HG03442 (cell line): ENCODE measurements at regions not wholly inside any gene's neighbourhood (a gene's known extent, or its start where the extent isn't known, plus 50 kb on each side); places are given as distances from the start of the nearest gene placed in this dataset.
"Not testable (repeated sequence)": the region's sequence is repeated elsewhere in the genome, so short reads cannot be mapped to it uniquely, and the experiment has no call there.

ENCODE experiments used
- ATAC-seq: cut with Tn5 transposase; IDR thresholded peaks from one replicate; pipeline ENCODE4 v1.9.1; 2021; ENCODE audit warnings: mild to moderate bottlenecking, moderate library complexity; ENCODE audit not compliant: unreplicated experiment

DNA sequence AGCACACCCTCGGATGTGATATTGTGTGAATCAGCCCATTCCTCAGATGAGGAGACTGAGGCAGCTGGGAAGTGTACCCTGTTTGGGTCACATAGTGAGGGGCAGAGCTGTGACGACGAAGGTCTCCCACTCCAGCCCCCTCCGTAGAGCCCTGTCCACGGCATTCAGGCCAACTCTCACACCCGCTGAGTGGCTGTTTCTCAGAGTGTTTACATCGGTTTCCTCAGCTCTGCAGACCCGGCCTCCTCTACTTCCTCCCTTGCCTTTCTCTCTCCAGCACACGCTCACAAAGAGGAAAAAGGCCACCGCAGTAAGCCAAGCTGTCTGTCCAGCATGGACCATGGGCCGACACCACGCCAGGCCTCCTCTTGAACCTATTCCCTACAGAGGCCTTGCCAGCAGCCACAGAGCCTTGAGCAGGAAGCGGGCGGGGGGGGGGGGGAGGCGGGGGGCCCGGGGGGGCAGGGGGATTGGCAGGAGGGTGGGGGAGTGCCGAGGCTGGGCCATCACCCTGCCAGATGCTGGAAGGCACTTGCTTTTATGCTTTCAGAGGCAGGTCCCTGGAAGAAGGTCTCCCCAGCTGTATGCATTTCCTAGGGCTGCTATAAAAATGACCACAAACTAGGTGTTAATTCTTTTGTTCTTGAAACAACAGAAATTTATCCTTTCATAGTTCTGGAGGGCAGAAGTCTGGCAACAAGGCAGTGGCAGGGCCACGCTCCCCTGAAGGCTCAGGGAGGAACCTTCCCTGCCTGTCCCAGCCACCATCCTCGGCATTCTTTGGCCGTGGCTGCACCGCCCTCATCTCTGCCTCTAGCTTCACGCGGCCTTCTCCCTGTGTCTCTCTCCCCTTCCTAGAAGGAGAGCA lies 178.4 kb downstream of the PSMG1 start:
- no peak for ATAC-seq

DNA sequence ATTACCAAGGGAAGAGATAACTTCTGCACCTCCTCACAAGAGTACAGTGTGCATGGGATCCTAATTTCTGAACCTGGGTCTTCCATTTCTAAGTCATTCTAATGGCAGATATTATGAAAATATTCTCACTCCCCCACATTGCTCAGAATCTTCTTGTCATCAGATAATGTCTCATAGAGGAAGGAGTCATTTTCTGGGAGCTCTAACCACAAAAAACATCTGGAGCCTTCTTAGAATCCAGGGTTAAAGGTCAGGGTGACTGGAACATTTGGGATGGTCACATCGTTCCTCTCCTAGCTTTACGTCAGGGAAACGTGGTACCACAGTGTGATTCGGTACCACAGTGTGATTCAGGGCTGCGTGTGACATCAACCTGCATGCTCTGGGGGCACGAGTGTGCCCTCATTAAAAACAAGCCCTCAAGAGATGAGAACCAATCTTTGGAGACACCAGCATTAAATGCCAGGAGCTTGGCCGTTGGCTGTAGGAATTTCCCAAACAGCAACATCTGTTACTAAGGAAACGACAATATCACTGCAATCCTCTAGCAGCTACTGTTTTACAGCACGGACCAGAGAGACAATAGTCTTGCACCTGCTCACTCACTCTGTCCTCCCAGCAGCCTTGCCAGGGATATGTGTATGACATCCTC lies 179.1 kb downstream of the PSMG1 start:
- ATAC-seq: no peak

DNA sequence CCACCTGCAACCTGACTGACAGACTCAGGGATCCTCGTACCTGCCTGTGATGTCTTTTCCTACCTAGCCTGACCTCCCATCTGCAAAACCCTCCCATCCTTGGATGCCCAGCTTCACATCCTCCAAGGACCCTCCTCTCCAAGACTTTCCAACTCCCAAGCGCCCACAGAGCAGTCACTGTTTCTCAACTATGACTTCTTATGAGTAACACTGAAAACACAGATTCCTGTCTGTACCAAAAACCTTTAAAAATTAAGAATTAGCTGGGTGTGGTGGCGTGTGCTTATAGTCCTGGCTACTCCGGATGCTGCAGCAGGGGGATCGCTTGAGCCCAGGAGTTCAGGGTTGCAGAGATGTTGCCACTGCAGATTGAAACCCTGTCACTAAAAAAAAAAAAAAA lies 181.9 kb downstream of the PSMG1 start:
- no peak for ATAC-seq

DNA sequence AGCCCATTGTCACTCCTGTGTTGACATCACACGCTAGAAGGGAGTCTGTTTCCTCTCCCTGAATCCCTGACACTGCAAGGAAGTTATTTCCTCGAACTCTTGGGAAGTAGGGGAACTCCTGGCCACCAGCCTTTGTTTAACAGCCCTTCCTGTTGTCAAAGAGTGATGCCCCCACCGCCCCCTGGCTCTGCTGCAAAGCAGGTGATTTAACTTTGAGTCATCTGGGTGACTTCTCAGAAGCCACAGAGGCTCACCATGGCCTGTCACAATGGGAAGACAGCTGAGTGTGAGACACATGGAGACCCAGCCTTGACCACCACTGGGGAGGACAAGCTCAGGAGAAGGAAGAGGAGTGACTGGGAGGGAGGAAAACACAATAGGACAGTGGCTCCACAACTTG lies 182.8 kb downstream of the PSMG1 start:
- ATAC-seq: no peak

DNA sequence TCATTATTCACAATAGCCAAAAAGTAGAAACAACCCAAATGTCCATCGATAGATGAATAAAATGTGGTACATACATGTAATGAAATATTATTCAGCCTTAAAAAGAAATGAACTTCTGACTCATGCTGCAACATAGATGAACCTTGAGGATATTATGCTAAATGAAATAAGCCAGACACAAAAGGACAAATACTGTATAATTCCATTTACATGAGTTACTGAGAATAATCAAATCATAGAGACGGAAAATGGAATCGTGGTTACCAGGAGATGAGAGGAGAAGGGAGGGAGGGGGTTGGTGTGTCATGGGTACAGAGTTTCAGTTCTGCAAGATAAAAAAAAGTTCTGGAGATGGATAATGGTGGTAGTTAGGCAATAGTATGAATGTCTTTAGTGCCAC lies 184.1 kb downstream of the PSMG1 start:
- no peak for ATAC-seq

DNA sequence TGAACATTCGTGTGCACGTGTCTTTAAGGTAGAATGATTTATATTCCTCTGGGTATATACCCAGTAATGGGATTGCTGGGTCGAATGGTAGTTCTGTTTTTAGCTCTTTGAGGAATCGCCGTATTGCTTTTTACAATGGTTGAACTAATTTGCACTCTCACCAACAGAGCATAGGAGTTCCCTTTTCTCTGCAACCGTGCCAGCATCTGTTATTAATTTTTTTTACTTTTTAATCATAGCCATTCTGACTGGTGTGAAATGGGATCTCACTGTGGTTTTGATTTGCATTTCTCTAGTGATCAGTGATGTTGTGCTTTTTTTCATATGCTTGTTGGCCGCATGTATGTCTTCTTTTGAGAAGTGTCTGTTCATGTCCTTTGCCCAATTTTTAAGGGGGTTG lies 185.0 kb downstream of the PSMG1 start:
- not testable (repeated sequence) for ATAC-seq

DNA sequence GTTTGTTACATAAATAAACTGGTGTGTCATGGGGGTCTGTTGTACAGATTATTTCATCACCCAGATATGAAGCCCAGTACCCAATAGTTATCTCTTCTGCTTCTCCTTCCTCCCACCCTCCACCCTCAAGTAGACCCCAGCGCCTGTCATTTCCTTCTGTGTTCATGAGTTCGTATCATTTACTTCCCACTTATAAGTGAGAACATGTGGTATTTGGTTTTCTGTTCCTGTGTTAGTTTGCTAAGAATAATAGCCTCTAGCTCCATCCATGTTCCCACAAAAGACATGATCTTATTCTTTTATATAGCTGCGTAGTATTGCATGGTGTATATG lies 185.4 kb downstream of the PSMG1 start:
- not testable (repeated sequence) for ATAC-seq

DNA sequence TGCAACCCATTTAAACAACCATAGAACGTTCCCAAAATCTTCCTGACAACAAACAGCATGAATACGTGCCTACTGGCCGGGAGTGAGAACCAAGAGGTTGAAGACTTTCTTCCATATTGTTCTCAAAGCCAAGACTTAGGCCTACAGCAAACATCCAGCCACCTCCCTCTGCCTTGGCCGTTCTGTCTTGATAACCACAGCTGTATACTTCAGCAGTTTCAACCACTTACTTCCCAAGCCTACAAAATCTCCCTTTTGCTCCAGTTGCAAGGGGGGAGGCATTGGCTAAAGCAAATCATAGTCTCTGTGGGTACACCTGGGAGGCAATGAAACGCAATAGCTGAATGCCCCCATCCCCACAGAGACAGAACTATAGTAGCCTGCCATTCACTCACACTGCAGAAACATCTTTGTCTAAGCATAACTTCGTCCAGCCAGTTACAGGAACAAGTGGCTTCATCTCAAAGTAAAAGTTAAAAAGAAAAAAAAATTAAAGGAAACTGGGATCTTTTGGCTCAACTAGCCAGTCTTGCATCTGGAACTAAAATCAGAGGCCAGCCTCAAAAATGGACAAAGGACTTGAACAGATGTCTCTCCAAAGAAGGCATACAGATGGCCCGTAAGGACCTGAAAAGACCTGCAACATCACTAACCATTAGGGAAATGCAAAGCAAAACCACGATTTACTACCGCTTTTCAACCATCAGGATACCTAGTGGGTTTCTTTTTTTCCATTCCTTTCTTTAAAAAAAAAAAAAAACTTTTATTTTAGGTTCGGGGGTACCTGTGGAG lies 186.0 kb downstream of the PSMG1 start:
- ATAC-seq: no peak

DNA sequence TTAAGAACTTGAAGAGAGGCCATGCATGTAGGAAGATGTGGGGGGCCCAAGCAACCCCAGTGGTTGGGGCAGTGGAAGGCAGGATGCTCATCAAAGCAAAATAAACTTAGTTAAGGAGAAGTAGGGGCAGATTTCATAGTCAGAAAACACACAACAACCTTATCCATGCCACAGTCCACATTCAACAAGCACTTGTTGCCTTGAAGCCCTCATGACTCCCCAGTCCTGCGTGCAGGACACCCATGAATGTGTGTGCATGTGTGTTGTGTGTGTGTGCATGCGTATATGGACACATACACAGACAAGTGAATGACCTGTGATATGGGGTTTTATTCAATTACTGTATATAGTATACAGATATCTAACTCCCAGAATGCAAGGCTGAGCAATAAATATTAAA lies 186.9 kb downstream of the PSMG1 start:
- ATAC-seq: no peak

DNA sequence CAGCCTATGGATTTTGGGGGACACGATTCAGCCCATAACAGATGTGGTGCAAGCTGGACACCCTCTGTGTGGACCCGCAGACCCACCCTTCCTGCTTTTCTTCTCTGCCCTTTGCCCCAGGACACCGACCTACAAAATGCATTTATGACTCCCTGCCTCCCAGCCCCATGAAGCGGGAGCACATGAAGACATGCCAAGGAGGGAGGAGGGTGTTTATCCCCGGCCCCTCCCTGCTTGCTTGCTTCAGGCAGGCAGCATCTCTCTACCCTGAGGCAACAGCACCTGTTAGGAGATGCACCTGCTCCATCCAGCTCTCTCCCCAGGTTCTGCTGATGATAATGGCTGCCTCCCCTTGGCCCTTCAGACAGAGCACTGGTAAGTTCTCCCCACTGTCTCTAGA lies 187.5 kb downstream of the PSMG1 start:
- no peak for ATAC-seq

DNA sequence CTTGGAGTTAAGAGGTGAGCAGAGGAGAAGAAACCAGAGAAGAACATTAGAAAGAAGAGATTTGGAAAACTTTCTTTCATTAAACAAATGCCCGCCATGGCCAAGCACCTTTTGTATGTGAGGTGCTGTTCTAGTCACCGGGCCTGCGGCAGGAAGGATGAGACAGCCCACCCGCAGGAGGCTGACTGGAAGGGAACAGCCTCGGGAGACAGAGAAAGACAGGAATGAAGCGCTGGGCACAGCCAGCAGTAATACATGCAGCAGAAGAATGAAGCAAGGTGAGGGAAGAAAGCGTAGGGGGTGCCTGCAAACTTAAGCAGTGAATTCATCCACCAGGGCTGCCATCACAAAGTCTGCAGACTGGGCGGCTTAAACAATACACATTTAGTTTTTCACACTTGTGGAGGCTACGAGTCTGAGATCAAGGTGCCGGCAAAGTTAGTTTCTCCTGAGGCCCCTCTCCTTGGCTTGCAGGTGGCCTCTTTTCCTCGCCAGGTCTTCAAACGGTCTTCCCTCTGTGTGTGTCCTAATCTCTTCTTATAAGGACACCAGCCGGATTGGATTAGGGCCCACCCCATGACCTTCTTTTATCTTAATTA lies 188.1 kb downstream of the PSMG1 start:
- no peak for ATAC-seq

DNA sequence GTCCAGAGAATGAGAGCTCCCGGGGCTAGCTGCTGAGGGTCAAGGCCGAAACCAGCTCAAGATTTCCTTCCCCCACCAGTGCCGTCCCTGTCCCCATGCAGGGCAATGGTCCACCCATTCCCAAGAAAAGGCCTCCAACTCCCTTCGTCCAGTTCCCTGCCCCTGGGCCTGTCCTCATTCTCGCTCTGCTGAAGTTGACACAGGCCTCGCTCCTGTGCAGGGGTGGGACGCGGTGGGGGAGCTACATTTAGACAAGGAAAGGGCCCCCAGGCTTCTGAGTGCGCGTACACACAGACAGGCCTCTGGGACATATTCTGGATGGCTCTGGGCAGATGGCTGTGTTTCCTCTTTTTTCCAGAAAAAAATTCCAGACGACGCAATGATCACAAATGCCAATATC lies 188.3 kb downstream of the ETS2 start:
- no peak for ATAC-seq

DNA sequence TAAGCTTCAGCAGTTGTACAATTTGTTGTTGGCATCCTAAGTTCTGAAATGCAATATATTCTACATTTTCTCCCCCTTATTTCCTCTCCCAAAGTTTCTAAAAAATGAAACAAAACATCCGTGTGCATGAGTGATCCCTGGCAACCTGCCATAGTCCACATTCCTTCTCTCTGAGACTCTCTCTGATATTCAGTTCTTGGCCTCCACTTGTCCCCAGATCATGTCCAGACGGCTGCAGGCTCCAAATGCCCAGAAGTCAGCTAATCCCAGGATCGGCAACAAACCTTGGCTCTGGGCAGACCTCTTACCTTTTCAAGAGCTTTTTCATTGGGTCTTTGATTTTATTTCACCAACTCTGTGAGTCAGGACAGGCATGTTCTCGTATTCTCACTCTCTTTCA lies 187.8 kb downstream of the ETS2 start:
- ATAC-seq: no peak

DNA sequence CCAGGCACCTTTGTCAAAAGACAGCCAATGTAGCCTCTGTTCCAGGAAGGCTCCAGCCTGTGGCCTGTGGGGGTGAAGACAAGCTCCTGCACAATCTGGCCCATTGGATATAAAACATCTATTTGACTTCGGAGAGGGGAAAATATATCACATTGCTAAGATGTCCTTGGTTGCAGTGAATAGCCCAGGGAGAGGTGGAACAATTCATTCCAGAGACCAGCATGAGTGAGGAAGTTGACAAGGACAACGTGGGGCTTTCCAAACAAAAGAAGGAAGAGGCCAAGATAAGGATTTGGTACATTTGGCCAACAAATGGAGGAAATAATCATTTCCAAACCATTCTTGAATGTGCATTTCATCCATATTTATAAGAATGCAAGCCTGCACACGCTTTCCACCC lies 187.0 kb downstream of the ETS2 start:
- no peak for ATAC-seq

DNA sequence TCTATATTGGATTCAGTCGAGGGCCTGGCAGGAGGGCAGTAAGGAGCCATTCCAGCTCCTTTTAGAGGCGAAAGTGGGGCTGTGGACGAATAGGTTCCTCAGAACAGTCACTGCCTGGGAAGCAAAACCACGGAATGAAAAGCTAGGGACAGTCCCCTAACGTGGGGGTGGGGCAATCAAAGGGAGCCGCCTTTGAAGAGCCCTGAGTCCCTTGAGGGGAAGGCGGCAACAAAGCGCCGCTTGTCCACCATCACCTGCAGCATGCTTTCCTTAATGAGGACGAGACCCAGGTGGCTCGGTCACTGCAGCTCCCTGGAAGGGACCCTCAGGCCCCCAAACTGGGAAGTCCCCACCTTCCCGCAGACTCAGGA lies 184.7 kb downstream of the ETS2 start:
- no peak for ATAC-seq

DNA sequence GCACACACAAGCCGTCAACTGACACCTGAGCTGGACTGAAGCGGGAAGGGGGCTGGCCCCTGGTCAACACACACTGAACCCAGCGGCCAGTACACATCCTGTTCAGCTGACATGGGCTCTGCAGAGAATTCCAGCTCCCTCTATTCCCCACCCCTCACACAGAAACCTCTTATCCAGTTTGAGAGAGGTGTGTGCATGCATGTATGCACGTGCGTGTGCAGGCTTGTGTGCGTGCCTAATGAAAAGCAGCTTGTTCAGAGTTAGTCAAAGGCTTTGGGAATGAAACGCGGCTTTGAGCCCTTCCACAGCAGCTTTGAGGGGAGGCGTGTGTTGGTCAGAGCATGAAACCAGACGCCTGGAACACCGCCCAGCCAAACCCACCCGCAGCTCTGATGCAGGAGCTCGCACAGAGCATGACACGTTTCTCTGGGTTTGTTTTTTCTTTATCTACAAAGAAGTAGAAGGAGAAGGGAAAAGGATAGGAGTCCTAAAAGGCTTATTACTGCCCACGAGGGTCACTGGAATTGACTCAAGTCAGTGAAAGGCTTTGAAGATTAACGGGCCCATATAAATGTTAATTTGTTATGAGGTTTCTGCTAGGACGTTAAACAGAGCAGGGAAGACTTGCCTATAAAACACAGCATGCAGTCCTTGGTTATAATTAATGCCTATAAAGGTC lies 184.2 kb downstream of the ETS2 start:
- no peak for ATAC-seq

DNA sequence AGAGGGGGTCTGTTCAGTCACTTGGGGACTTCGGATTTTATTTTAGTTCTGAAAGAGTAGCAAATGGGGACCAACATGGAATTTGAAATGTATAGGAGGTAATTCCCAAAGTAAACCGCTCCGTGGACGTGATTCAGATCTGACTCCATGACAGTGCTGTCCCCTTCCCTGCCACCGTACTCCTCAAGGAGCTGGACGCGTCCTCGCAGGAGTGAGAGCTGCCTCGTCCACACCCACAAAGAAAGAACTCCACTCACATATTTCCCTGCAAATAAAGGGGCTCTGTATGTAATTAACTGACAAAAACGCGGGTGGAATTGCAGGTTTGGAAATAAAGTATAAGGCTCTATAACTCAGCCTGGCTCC lies 183.6 kb downstream of the ETS2 start:
- ATAC-seq: no peak

DNA sequence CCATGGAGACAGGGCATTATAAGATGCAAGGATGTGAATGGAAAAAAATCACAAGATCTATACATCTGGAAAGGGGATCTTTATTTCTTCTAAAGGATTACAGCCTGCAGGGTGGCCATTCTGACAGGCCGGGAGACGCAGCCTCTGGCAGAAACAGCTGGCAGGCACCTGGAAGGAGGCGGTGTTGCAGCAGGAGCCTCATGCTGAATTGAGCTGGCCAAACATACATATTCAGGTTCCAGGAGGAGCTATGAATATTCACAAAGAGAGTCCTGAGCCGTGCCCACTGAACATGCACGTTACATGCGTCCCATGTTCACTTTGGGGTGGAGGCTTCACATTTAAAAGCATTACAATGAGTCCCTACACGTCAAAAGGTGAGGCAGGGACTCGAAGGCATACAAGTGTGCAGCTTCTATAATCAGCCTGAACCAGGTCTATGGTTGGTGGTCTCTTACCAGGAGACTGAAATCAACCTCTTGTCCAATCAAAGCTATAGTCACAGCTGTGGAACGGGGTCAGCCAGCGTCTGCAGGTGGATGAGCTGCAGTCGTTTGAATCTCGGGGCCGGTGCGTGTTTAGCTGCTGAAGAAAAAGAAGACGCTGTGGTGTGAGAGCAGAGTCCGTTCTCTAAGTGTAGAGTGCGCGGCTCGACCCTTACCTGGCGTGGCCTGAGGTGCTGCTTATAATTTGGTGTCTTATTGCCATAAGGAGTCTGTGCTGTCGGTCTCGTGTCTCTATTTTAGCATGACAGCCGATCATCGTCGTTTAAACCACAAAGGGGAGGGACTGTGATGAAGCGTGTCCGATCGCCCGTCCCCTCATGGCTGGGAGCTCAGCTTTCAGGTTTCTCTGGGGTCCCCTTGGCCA lies 183.0 kb downstream of the ETS2 start:
- ATAC-seq: no peak

DNA sequence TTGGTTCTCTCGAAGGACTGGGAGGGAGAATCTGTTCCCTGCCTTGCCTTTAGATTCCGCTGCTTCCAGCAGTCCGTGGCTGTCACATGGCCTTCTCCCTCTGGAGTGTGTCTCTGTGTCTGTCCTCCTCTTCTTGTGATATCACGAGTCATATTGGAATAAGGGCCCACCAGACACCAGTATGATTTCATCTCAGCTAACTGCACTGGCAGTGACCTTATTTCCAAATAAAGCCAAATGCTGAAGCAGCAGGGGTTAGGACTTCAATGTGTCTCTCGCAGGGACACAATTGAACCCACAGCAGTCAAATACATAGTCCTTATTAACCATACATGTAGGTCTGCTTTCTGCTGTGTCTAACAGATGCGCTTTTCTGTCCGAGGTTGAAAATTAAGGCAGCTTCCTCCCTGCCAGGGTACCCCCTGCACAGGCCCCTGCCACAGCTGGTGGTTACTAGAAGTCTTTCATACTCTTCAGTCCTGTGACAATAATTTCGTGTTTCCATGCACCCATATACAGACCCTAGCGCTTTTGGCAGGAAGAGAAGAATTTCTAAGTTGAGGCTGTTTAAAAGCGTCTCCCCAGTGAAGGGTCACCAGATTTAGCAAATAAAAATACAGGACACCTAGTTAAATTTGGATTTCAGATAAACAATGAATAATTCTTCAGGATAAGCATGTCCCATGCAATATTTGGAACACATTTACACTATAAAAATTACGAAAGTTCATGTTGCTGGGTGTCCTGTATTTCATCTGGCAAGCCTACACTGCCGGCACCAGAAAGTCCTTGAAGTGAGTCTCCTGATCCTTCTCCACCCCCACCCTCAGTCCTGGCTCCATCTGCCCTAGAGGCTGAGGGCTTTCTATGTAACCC lies 182.1 kb downstream of the ETS2 start:
- ATAC-seq: no peak
